Neuron (in vitro differentiated cells): ENCODE measurements at regions not wholly inside any gene's neighbourhood (a gene's known extent, or its start where the extent isn't known, plus 50 kb on each side); places are given as distances from the start of the nearest gene placed in this dataset.

ENCODE experiments used
- H2AFZ ChIP-seq: one replicate; pipeline ENCODE4 v1.6.1; 2013; ENCODE audit warnings: low read depth, mild to moderate bottlenecking, inconsistent platforms, low read length, moderate library complexity
- H3K27me3 ChIP-seq: one replicate; pipeline ENCODE4 v1.6.1; 2013; ENCODE audit warnings: low read length; ENCODE audit not compliant: insufficient read depth
- H3K36me3 ChIP-seq: one replicate; pipeline ENCODE4 v1.6.1; 2013; ENCODE audit warnings: low read length; ENCODE audit not compliant: insufficient read depth
- H3K4me1 ChIP-seq: one replicate; pipeline ENCODE4 v1.6.1; 2013; ENCODE audit warnings: low read length; ENCODE audit not compliant: insufficient read depth
- H3K4me3 ChIP-seq: 2 replicates; pipeline ENCODE4 v1.5.1; 2013; ENCODE audit warnings: mild to moderate bottlenecking, low read length, moderate library complexity
- H3K9me3 ChIP-seq: one replicate; pipeline ENCODE4 v1.6.1; 2013; ENCODE audit warnings: low read length

- peaks cover 21% of the 10 kb centered on the region for H3K4me1 ChIP-seq
- H3K4me3 ChIP-seq, result no peak overlapping the region
- H3K36me3 ChIP-seq, result no peaks in the 10 kb centered on the region
- no peaks in the 10 kb centered on the region for H3K9me3 ChIP-seq
- H3K27me3 ChIP-seq, result no peaks in the 10 kb centered on the region
- no peak overlapping the region for H2AFZ ChIP-seq
These were observed 551.8 kb upstream of the ZNF608 start for GRCh38 chr5:125298258-125298657.

- H3K27me3 ChIP-seq, result no peaks in the 10 kb centered on the region
- H3K9me3 ChIP-seq, result no peaks in the 10 kb centered on the region
- H2AFZ ChIP-seq, result no peak overlapping the region
- no peaks in the 10 kb centered on the region for H3K36me3 ChIP-seq
- peaks cover 23% of the 10 kb centered on the region for H3K4me1 ChIP-seq
- H3K4me3 ChIP-seq, result no peak overlapping the region
These were observed 552.4 kb upstream of the ZNF608 start for GRCh38 chr5:125298746-125299379.

GRCh38 chr5:125301711-125302110, 555.3 kb upstream of the ZNF608 start:
- Histone ChIP-seq H3K36me3 (no peaks in the 10 kb centered on the region), H3K4me1 (peaks cover 23% of the 10 kb centered on the region), H3K4me3 (no peak overlapping the region), H2AFZ (no peak overlapping the region), H3K27me3 (no peaks in the 10 kb centered on the region), H3K9me3 (no peaks in the 10 kb centered on the region)

- H3K27me3 ChIP-seq, result no peaks in the 10 kb centered on the region
- H3K4me3 ChIP-seq, result no peak overlapping the region
- peaks cover 23% of the 10 kb centered on the region for H3K4me1 ChIP-seq
- no peaks in the 10 kb centered on the region for H3K36me3 ChIP-seq
- H2AFZ ChIP-seq, result no peak overlapping the region
- H3K9me3 ChIP-seq, result no peaks in the 10 kb centered on the region
These were observed 556.1 kb upstream of the ZNF608 start for GRCh38 chr5:125302577-125302976.

GRCh38 chr5:125306741-125307140, 560.3 kb upstream of the ZNF608 start:
- H3K4me3 ChIP-seq, result no peak overlapping the region

GRCh38 chr5:125310749-125311148, 564.3 kb upstream of the ZNF608 start:
- Histone ChIP-seq H2AFZ (no peak overlapping the region), H3K36me3 (no peaks in the 10 kb centered on the region), H3K4me1 (peaks cover 12% of the 10 kb centered on the region), H3K27me3 (no peaks in the 10 kb centered on the region), H3K9me3 (peaks cover 4% of the 10 kb centered on the region), H3K4me3 (no peak overlapping the region)

More at GRCh38 chr5:125306741-125307140, 560.3 kb upstream of the ZNF608 start:
- no peaks in the 10 kb centered on the region for H3K27me3 ChIP-seq
- no peak overlapping the region for H2AFZ ChIP-seq
- no peaks in the 10 kb centered on the region for H3K9me3 ChIP-seq
- H3K4me1 ChIP-seq, result peaks cover 10% of the 10 kb centered on the region
- no peaks in the 10 kb centered on the region for H3K36me3 ChIP-seq

GRCh38 chr5:125311743-125312142, 565.3 kb upstream of the ZNF608 start:
- no peaks in the 10 kb centered on the region for H3K36me3 ChIP-seq
- no peak overlapping the region for H3K4me3 ChIP-seq
- peaks cover 22% of the 10 kb centered on the region for H3K4me1 ChIP-seq
- no peaks in the 10 kb centered on the region for H3K27me3 ChIP-seq
- H3K9me3 ChIP-seq, result peaks cover 4% of the 10 kb centered on the region
- no peak overlapping the region for H2AFZ ChIP-seq

GRCh38 chr5:125313555-125313954, 567.1 kb upstream of the ZNF608 start:
- no peaks in the 10 kb centered on the region for H3K27me3 ChIP-seq
- H3K4me1 ChIP-seq, result peaks cover 39% of the 10 kb centered on the region
- H2AFZ ChIP-seq, result no peak overlapping the region

GRCh38 chr5:125315306-125315705, 568.9 kb upstream of the ZNF608 start:
- Histone ChIP-seq H3K4me3 (no peak overlapping the region), H2AFZ (no peak overlapping the region), H3K36me3 (no peaks in the 10 kb centered on the region), H3K27me3 (no peaks in the 10 kb centered on the region), H3K9me3 (peaks cover 4% of the 10 kb centered on the region), H3K4me1 (peaks cover 42% of the 10 kb centered on the region)

More at GRCh38 chr5:125313555-125313954, 567.1 kb upstream of the ZNF608 start:
- Histone ChIP-seq H3K36me3 (no peaks in the 10 kb centered on the region), H3K9me3 (peaks cover 4% of the 10 kb centered on the region), H3K4me3 (no peak overlapping the region)

GRCh38 chr5:125316391-125316790, 570.0 kb upstream of the ZNF608 start:
- peaks cover 42% of the 10 kb centered on the region for H3K4me1 ChIP-seq
- H3K36me3 ChIP-seq, result no peaks in the 10 kb centered on the region
- H2AFZ ChIP-seq, result peak overlapping the region; percentile 28
- no peaks in the 10 kb centered on the region for H3K27me3 ChIP-seq
- peaks cover 4% of the 10 kb centered on the region for H3K9me3 ChIP-seq
- no peak overlapping the region for H3K4me3 ChIP-seq

GRCh38 chr5:125316915-125317535, 570.6 kb upstream of the ZNF608 start:
- Histone ChIP-seq H3K4me1 (peaks cover 42% of the 10 kb centered on the region), H3K27me3 (no peaks in the 10 kb centered on the region), H2AFZ (peak overlapping the region; percentile 2), H3K4me3 (no peak overlapping the region), H3K9me3 (peaks cover 4% of the 10 kb centered on the region), H3K36me3 (no peaks in the 10 kb centered on the region)

- Histone ChIP-seq H3K4me1 (peaks cover 42% of the 10 kb centered on the region), H3K27me3 (no peaks in the 10 kb centered on the region), H3K9me3 (peaks cover 4% of the 10 kb centered on the region), H3K4me3 (no peak overlapping the region), H3K36me3 (no peaks in the 10 kb centered on the region), H2AFZ (peak overlapping the region; percentile 2)
These were observed 571.1 kb upstream of the ZNF608 start for GRCh38 chr5:125317536-125317995.

- no peak overlapping the region for H2AFZ ChIP-seq
- H3K9me3 ChIP-seq, result no peaks in the 10 kb centered on the region
- H3K4me1 ChIP-seq, result peaks cover 24% of the 10 kb centered on the region
- H3K36me3 ChIP-seq, result no peaks in the 10 kb centered on the region
- H3K27me3 ChIP-seq, result no peaks in the 10 kb centered on the region
- H3K4me3 ChIP-seq, result no peak overlapping the region
These were observed 575.2 kb upstream of the ZNF608 start for GRCh38 chr5:125321654-125322053.
